GM18511 (cell line): ENCODE measurements at regions not wholly inside any gene's neighbourhood (a gene's known extent, or its start where the extent isn't known, plus 50 kb on each side); places are given as distances from the start of the nearest gene placed in this dataset.

Experiments used
- ATAC-seq: cut with Tn5 transposase; IDR thresholded peaks from one replicate; pipeline ENCODE4 v1.9.1; 2021; ENCODE audit warnings: mild to moderate bottlenecking, moderate library complexity; ENCODE audit not compliant: unreplicated experiment

DNA sequence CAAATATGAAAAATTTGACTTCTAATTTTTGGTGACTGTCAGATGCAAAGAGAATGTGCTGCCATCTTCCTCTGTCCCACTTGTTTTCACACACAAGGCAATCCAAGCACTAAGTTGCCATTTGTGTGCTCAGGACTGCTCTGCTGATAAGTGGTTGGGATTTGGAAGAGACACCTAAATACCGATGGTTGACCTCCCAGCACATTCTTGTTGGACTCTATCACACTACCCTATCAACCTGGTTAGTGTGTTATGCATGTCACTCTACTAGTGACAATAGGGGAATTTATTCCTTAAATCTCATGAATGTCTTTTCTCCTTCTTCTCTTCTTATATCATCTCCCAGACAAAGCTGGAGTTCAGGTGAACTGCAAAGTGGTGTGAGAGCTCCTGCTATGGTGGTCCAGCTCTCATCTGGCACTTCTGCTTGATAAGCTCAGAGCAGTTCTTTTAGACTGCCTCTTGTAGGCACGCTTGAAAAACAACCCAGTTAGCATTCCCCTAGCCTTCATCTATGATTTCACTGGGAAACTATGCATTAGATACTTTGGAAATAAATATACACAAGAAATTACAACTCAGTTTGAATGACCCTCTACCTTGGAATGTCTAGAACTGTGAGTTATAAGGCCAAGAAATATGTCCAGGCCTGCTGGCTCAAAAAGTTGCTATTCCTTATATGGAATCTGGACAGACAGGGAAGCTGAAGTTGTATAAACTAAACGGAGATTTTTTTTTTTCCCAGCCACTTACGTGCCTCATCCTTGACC, 404.8 kb downstream of the MEIS1 start:
- ATAC-seq: no peak

DNA sequence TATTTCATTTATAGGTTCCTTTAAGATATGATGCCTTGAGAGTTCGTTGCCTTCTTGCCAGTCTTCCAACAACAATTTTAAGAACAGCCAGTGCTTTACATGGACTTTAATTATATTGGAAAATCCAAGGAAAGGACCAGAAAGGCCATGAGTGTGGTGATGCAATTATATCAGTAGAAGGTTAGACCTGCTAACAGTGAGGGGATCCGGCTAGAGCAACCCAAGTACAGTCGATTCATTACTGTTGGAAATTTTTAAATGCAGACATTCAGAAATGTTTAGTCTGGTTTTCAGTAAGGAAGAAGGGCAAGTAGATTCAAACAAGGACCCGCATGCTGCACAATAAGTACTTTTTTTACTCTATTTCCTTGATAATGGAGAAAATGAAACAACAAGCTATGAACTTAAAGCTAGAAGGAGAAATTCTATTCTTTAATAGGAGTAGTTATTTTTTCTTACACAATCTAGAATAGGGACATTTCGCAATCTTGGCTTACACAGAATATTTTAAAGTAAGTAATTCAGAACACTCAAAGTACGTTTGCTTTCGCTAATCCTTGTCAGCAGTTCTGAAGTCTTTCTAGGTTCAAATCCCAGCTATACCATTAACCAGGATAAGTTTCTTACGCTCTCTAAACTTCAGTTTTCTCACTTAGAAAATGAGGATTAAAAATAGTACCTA, 405.5 kb downstream of the MEIS1 start:
- ATAC-seq: no peak

DNA sequence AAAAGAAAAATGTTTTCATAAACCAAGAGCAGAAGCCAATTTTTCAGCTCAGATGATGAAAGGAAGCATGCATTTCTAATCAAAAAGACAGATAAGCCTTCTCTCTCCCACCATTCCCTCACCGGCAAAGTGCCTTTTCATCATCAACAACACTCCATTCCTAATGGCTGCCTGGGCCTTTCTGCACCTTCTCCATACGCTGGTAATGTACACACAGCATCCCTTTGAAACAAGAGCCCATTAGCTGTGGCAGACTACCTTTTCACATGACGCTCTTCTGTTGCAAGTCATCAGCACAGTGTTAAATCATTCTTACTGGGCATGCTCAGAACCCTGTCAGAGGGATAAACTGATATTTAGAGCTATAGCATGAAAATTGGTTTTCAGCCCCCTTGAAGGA, 408.9 kb downstream of the MEIS1 start:
- no peak for ATAC-seq

DNA sequence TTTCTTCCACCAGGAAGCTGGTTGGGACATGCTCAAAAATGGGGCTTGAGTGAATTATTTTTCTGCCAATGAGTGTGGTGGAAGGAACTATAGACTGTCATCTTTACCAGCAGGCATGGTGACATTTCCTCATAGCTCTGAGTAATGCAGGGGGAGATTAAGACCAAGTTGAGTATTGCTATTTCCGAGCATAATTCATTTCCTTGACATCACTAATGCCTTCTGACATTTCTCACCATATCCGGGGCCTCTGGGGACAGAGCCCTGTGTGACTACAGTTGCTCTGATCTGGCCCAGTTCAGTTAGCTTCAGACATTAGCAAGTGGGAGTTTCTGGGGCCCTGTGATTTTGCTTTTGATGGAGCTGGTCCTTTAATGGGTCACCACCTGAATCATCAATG, 410.4 kb downstream of the MEIS1 start:
- no peak for ATAC-seq

DNA sequence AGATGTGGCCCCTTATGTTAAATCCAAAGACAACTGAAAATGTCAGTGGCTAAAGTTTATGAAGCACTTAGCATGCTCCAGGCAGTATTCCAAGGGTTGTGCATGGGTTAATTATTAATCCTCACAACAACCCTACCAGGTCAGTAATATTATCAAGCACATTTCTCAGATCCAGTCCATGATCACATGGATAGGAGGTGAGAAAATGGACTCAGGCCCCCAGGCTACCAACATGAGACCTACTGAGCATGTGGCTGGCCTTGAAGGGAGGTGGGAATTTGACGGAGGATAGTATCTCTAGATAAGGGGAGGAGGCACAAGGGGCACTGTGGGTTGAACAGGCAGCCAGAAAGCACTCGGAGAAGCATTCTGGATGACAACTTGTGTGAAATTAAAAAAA, 412.0 kb downstream of the MEIS1 start:
- no peak for ATAC-seq

DNA sequence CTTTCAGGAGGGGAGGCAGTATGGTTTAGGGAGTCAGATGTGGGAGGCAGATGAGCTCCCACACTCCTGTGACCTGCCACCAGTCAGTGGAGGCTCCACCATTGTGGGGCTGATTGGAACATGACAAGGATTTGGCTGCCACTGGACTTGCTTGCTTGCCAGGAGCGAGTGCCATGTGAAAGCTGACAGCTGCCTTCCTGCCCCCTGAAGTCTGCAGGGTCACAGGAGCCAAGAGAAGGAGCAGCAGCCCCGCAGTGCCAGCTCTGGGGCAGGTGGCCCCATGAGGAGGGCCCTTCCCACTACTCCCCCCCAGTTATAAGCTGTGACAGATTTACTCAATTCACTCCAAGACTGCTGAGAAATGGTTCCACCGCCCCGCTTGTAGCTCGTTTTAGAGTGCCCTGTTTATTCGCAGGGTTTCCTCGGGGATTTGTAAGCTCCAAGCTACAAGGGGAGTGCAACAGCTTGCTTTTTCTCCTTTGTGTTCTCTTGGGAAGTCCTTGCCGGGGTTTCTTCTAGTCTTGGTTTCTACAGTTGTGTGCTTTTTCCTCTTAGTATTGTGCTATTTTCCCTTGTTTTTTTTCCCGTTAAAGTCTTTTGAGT, 414.3 kb downstream of the MEIS1 start:
- no peak for ATAC-seq

DNA sequence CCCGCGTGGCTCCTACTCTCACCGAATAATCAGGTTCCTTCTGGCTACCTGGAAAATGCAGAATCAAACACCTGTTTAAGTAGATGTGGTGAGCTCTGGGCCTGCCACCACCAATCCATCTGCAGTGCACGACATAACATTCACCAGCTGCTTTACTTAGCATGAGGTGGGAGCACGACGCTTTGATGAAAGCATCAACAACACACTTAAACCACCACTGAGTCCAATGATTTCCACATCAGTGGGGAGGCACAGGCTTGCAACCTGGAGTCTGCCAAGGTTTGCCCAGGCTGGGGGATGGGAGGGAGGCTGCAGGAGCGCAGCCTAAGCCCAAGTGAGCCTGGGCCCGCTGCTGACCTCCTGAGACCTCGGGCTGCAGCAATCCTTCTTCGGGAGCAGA, 415.5 kb downstream of the MEIS1 start:
- no peak for ATAC-seq

DNA sequence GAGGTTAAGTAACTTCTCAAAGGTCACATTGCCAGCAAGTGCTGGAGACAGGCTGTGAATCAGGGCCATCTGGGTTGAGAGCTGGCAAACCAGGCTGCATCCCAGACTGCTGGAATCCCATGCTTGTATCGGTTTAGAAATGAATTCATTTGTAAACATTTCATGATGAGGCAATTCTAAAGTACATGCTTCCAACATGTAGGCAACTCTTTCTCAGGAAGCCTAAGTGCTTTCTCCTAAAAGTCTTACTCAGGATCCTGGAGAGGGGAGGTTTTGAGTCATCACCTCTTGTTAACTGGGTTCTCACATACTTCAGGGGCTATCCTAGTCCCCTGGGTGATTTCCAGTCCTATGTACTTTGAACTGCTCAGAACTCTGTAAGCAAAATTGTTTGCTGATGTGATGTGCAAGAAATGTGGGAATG, 416.5 kb downstream of the MEIS1 start:
- no peak for ATAC-seq

DNA sequence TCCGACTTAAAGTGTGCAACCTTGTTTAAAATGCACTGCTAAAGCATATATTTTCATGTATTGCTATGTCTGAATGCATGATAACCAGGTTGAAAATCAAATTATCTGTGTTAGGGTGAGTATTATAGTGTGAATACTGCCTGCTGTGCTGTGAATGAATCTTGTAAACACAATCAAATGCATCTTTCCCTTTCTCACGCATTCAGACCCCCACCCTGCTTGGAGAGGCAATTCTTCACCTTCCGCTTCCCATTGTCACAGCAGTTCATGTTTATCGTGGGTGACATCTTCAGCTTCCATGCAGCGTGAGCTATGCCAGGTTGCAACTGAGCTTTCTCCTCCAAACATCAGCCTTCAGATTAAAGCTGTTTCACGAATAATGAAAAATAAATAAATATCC, 418.0 kb downstream of the MEIS1 start:
- ATAC-seq: no peak

DNA sequence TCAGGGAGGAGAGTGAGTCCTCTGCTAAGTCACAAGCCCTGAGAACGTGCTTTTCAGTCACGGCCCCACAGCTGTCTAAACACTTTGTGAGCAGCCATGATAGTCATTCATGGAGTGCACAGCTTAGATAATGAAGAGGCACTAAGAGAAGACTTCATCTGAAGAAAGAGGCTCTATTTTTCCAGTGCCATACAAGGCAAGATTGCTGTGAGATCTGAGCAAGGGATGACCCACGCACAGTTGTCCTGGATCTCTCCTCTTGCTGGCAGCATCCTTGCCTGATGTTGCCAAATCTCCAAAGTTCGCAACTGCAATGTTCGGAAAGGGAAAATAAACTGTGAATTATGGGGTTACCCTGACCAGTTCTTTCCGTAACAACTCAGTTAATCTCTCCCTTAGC, 418.7 kb downstream of the MEIS1 start:
- no peak for ATAC-seq

DNA sequence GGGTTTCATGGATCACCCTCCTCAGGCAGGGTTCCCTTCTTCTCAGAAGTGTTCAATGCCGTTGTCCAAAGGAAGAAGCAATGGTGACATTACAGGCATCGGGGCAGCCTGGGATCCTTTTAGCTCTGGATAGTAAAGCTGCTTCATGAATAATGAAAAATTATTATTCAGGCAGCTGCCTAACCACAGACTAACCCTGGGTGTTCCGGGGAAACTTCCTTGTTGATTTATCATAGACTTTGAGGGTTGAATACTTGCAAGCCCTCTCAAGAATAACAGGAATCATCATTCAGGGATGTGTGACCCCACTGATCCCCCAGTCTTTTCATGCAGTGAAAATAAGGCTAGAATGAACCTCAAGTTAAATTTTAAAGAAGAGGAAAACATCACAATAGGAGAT, 419.4 kb downstream of the MEIS1 start:
- no peak for ATAC-seq

DNA sequence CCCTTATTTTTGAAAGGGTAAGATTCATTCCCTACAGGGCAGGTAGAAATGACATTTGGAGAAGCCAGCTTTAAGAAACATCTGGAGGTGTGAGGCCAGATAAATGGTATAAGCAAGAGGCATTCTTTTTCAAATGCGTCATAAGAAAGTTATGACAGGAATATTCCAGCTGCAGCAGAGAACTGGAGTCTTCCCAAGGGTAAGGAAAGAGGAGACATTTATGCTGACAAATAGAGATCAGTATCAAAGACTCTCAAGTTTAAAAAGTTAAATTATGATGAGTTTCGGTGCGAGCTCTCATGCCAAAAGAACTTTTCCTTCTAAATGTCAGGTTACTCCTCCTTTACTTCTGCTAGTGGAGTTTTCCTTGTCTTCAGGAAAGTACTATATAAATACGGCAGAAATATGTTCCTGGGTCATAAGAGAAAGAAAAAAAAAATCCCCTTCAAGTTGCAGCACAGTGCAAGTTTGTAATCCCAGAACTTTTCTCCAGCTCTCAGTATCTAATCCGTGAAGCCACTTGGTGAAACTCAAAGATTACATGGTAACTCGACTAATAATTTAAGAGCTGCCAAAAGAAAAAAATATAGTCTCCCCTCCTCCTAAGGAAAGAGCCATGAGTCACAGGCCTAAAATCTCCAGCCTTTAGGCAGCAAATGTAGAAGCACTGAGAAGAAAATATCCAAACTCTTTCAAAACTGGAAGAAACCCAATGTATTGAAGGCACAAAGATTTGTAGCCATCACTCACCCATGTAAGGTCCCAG, 428.1 kb downstream of the MEIS1 start:
- no peak for ATAC-seq

DNA sequence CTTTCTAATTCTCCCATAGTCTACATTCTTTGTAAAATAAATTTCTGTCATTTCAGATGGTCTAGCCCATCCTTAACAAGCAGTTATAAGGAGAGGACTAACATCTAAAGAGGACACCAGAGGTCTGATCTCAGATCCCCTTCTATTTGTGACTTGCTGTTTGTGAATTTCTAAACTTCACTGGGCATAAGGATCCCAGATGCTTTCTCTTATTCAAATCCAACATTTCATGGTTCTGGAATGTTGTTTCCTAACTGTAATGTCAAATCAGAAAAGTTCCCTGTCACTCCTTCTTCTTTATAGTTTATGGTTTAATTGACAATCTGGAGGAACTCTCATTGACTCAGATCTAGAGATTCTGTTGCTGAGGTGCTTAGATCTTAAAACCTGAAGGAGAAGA, 430.2 kb downstream of the MEIS1 start:
- no peak for ATAC-seq

DNA sequence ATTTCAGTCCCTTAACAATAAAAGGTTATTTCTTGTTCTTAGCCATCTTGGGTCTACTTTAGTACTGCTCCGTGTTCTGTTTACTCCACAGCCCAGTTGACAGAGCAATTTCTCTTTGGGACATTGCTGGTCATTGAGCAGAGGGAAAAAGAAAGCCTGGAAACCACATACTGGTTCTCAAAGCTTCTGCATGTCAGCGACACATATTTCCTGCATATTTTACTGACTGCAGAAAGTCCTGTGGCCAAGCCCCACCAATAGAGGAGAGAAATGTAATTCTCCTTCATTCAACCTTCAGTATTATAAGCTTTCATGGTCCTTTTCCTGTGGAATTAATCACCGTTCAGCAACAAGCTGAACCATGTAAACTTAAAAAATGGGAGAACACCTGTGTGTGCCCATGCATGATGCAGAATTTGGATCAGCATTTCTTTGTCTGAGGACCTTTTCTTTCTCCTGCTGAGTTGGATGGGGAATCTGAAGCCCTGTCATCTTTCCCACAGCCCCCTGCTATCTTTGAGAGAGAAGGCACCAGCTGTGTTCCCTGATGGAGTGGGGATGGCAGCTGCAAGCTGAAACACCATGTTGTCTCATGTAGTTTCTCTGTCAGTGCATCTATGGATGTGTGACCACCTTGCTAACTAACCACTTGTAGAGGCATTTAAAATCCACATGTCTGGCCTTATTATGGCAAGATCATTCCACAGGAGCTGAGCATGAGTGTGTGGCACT, 431.6 kb downstream of the MEIS1 start:
- no peak for ATAC-seq

DNA sequence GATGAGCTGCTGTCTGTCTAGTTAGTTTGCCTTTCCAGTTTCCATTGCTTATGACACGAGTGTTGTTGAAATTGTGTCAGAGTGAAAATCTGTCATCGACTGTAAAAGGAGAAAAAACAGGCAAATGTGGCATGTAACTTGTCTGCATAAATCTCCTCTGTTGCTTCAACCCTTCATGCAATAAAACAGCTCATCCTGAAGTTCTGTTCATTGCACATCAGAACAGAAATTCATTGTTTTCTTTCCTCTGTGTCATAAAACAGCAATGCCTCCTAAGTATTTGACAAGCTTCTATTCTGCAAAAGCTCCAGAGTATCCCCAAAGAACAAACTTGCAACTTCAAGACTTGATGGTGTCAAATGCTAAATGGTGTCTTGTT, 432.1 kb downstream of the MEIS1 start:
- ATAC-seq: no peak

DNA sequence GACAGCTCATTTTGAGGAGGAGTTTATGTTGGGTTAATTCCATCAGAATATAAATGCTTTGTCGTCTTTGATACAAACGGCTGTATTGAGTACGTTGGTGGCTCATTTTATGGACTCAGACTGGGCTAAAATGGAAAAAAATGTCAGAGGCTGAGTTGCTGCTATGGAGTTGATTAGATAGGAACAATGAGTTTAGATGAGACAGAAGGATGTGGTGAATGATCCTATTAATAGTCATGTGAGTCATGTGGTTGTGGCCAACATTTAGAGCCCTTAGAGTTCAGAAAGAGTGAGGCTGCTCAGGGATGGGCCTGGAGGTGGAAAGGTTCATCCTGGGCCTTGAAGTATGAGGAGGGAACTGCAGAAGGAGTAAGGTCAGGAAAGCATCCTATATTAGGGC, 434.2 kb downstream of the MEIS1 start:
- ATAC-seq: no peak

DNA sequence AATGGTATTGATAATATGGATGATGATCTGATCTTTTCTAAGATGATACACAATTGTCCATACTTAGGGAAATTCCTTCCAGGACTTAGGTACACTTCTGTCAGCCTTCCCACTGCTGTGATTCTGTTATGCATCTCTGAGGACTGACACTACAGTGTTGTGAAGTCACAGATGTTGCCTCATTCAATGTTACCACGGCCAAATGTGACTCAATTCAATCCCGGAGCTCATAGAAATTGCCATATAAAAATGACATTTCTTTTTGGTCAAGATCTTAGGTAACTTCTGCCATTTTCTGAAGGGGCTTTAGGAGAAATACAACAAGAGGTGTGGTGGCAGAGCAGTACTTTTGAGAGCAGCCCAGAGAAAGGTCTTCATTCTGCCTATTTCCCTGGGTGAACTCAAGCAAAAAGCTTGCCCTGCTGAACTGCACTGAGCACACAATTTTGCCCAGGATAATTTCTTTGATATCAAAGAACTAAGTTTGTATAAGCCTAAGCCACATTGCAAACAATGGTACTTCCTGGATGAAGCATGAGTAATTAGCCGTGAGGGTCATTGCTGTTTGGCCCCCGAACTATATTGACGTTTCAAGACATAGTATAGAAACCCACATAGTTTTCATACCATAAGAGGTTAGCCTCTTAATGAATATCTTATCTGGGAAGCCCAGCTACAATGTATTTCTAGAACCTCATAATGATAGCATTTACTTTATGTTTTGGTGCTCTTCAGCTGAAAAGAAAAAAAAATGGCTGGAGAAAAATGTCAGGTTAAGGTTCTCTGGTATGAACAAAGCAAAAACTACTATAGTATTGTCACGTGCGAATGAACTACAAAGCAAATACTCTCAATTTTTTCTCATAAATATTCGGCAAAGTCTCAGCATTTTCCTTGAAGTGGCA, 437.4 kb downstream of the MEIS1 start:
- no peak for ATAC-seq

DNA sequence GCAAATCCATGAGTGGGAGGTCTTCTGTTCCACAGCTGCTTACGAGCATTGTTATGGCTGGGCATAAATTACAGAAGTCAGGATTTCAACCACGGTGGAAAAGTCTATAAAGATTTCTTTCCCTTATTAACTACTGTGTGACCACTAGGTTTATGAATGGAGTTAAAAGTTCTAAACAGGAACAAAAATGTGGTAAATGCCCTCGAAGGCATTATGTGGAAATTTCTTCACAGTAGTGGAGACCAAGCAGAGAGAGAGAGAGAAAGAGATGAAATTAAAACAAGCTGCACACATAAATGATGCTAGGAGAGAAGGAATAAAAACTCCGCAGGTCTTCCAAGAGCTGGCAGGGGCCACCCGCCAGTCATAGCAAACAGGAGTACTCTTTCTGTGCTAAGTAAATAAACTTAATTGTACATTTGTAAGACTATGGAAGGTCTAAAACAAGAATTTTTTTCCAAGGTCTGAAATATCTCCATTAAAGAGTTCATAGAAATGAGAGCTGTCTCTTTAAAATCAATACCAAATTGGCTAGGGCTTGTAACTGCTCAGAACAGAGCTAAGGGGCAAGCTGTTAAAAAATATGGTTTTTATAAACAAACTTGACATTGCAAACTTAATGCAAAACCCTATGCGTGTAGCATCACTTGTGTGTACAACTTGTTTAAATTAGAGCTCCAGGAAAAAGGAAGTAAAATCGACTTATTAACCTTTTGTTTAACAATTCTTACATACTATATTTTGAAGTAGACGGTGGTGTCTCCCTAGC, 438.2 kb downstream of the MEIS1 start:
- ATAC-seq: no peak

DNA sequence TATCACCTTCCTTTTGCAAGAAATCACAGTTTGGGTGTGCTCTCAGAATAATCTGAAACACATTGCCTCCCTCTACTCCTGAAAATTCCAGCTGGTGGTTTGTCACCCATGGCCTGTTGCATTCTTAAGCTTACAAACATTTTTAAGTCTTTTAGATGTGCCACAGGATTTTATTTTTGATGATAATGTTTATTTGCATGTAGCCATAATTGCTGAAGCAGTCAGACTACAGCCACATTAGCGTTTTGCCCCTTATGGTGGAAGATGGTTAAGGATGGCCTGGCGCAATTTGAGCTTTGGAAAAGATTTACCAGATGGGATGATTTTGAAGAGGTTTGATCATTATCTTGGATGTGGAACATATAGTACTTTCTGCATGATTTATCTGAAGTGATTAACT, 439.5 kb downstream of the MEIS1 start:
- no peak for ATAC-seq
